ENCODE measurements at regions not wholly inside any gene's neighbourhood (a gene's known extent, or its start where the extent isn't known, plus 50 kb on each side); places are given as distances from the start of the nearest gene placed in this dataset.

- ChIA-PET CTCF (no interaction called here), POLR2A (ENCODE audit: low non-redundant PET) (no interaction called here)
- no peak overlapping the region for H3K27ac ChIP-seq
- TF ChIP-seq, protein P1, sequence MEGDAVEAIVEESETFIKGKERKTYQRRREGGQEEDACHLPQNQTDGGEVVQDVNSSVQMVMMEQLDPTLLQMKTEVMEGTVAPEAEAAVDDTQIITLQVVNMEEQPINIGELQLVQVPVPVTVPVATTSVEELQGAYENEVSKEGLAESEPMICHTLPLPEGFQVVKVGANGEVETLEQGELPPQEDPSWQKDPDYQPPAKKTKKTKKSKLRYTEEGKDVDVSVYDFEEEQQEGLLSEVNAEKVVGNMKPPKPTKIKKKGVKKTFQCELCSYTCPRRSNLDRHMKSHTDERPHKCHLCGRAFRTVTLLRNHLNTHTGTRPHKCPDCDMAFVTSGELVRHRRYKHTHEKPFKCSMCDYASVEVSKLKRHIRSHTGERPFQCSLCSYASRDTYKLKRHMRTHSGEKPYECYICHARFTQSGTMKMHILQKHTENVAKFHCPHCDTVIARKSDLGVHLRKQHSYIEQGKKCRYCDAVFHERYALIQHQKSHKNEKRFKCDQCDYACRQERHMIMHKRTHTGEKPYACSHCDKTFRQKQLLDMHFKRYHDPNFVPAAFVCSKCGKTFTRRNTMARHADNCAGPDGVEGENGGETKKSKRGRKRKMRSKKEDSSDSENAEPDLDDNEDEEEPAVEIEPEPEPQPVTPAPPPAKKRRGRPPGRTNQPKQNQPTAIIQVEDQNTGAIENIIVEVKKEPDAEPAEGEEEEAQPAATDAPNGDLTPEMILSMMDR (conservative IDR thresholded peaks at IDR 0.05; ENCODE audit: low read depth) = no peak
- no peak for DNase-seq (ENCODE audit: low spot score)
Measured at GRCh38 chr4:104879367-104879766, 267.3 kb upstream of the TET2 start.

DNA sequence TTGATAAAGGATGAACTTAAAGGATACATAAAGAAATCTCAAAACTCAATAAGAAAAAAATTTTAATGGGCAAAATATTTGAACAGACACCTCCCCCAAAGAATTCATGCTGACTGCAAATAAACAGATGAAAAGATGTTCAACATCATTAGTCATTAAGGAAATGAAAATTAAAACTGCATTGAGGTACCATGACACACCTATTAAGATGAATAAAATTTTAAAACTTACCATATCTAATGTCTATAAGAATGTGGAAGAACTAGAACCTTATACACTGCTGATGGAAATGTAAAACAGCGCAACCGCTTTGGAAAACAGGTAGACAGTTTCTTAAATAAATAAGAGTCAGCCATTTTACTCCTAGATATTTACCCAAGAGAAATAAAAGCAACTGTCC lies 266.8 kb upstream of the TET2 start:
- DNase-seq (ENCODE audit: low spot score) = no peak
- H3K27ac ChIP-seq = no peak overlapping the region
- CTCF ChIA-PET = no interaction called here
- TF ChIP-seq, protein P1 (conservative IDR thresholded peaks at IDR 0.05; ENCODE audit: low read depth) = no peak
- POLR2A ChIA-PET (ENCODE audit: low non-redundant PET) = no interaction called here

GRCh38 chr4:104881136-104881886 lies 265.4 kb upstream of the TET2 start:
- H3K27ac ChIP-seq = no peak overlapping the region
- TF ChIP-seq, protein P1 (conservative IDR thresholded peaks at IDR 0.05; ENCODE audit: low read depth) = no peak
- ChIA-PET CTCF (interaction anchor here (0.8 to 1.0 kb wide), 2 partner anchors 21 to 64 kb away, joined by 3 read pairs; no protein-coding TSS in a partner anchor), POLR2A (ENCODE audit: low non-redundant PET) (no interaction called here)
- no peak for DNase-seq (ENCODE audit: low spot score)

DNA sequence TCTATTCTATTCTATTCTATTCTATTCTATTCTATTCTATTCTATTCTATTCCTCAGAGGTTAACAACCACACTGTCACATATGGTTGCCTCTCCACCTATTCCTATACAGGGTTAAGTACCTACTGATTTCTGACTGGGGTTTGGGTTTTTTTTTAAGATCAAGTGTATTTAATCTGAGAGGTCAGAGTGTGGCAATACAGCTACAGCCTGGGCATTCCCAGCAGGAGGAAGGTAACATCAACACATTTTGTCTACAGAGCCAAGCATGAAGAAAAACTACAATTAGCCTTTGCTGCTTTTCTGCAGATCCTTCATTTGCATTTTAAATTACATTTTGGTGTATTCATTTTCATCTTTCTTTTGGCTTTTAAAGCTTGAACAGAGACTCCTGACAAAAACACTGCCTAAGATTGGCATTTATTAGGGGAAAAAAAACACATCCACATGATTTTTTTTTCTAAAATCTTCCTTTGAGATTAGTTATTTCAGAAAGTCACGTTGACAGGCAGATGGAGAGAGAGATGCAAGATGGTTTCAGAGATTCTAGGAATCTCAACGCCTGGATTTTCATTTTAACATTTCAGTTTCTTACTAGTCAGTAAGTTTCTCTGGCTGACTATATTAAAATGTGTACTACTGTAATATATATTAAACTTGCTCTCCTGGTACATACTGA lies 255.9 kb upstream of the TET2 start:
- CTCF ChIA-PET = no interaction called here
- H3K27ac ChIP-seq = no peak overlapping the region
- no peak for DNase-seq (ENCODE audit: low spot score)
- TF ChIP-seq, protein P1 (conservative IDR thresholded peaks at IDR 0.05; ENCODE audit: low read depth) = no peak
- POLR2A ChIA-PET (ENCODE audit: low non-redundant PET) = no interaction called here

GRCh38 chr4:104896660-104897645 lies 249.7 kb upstream of the TET2 start:
- H3K27ac ChIP-seq = no peak overlapping the region
- CTCF ChIA-PET = interaction anchor here (0.6 kb wide), 1 partner anchor 72 kb away, joined by 3 read pairs; no protein-coding TSS in a partner anchor
- POLR2A ChIA-PET (ENCODE audit: low non-redundant PET) = interaction anchor here (0.6 kb wide), 1 partner anchor 251 kb away, joined by 3 read pairs; no protein-coding TSS in a partner anchor
- DNase-seq (ENCODE audit: low spot score) = no peak
- TF ChIP-seq, protein P1 (conservative IDR thresholded peaks at IDR 0.05; ENCODE audit: low read depth) = no peak

DNA sequence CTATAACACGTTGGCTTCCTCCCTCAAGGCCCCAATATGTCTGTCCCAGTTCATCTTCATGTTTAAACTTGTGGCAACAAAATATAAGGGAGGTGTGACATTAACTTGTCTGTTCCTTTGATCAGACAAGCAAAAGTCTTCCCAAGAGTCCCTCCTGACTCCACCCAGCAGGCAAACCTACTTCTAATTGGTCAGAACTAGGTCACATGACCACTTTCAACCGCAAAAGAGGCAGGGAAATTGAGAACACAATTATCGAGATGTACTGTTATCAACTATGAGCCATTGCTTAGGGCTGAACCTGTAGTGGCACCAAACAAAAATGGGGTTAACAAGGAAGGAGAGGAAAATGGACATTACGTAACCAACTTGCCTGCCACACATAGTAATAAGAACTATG lies 246.8 kb upstream of the TET2 start:
- DNase-seq (ENCODE audit: low spot score) = no peak
- TF ChIP-seq, protein P1 (conservative IDR thresholded peaks at IDR 0.05; ENCODE audit: low read depth) = no peak
- POLR2A ChIA-PET (ENCODE audit: low non-redundant PET) = no interaction called here
- CTCF ChIA-PET = no interaction called here
- H3K27ac ChIP-seq = no peak overlapping the region

Data from RWPE1 (cell line).